Mucosa of descending colon (tissue), 3 donors: ENCODE measurements at regions not wholly inside any gene's neighbourhood (a gene's known extent, or its start where the extent isn't known, plus 50 kb on each side); places are given as distances from the start of the nearest gene placed in this dataset.

Experiments used
- ATAC-seq: fragments of 200-7000 bp; cut with Tn5 transposase; one replicate; pipeline ENCODE4 v1.9.1; 2020; ENCODE audit warnings: mild to moderate bottlenecking, moderate library complexity
- DNase-seq, 3 donors: peaks; one replicate each; pipeline ENCODE4 v3.0.0-alpha.2; 2020
- H3K36me3 ChIP-seq: fragments of 200-600 bp; one replicate; pipeline ENCODE4 v1.8.0; 2021; ENCODE audit warnings: low read depth, mild to moderate bottlenecking
- H3K4me1 ChIP-seq: fragments of 200-600 bp; one replicate; pipeline ENCODE4 v1.8.0; 2021; ENCODE audit warnings: low read depth, mild to moderate bottlenecking
- H3K4me3 ChIP-seq: fragments of 200-600 bp; one replicate; pipeline ENCODE4 v1.8.0; 2021; ENCODE audit warnings: mild to moderate bottlenecking
- H3K9me3 ChIP-seq: fragments of 200-600 bp; one replicate; pipeline ENCODE4 v1.8.0; 2021; ENCODE audit warnings: mild to moderate bottlenecking
- CTCF ChIP-seq: fragments of 200-600 bp; IDR thresholded peaks from one replicate; pipeline ENCODE4 v1.8.0; 2022; ENCODE audit warnings: antibody characterized with exemption, mild to moderate bottlenecking
- intact Hi-C, 2 donors: fragments of 100-400 bp; cut with DNase I in 1 of 2; cut with micrococcal nuclease in 1 of 2; formaldehyde crosslinking; loops; one replicate each; pipeline versions ENCODE4 v1.11.0 to v1.11.1; 2022; cut with DNase I, micrococcal nuclease
- donor health status: DM: no; HTN: no; CAD: no; lungs with moderate emphysema.
- donor health status: DM: no; HTN: no; CAD: no.
- donor health status: DM: no; HTN: yes; CAD: no.

DNA sequence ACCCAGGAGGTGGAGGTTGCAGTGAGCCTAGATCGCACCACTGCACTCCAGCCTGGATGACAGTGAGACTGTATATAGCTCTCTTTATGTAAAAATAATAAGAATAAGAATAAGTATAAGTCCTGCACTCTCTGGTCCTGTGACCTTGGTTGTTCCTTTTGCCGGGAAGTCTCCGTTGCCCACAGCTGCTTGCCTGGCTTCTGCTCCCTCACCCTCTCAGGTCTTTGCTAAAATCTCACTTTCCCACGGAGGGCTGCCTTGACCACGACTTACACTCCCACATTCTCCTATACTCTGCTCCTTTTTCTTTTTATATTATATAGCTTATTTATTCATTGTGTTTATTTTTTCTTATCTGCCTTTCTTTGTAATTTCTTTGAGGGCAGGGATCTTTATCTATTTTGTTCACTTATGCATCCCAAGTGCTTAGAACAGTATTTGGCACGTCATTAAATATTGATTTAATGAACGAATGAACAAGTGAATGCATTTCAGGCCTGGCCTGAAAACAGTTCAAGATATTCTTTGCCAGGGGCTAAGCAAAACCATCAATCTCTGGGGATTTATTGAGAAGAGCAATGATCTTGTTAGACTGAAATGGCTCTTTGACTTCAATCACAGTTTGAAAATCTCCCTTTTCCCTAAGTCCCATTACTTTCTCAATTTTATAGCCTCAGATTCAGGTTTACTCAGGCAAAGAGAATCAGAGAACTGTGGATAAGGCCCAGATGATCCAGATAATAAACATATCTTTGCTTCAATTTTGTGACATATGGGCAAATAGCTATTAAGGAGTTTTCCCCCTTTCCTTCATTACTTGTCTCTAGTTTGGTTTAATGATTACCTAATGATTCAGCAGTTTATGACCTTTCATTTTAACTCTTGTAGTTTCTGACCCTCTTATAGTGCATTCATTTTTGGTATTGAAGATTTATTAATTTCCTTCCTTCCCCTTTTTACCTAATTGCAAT is 60.8 kb upstream of the TMC1 start:
- H3K4me1 ChIP-seq, result no peaks in the 10 kb centered on the region
- intact Hi-C loops, result no loop called here
- DNase-seq (no peak), ATAC-seq (no peak)
- no peak overlapping the region for H3K4me3 ChIP-seq
- H3K9me3 ChIP-seq, result no peaks in the 10 kb centered on the region
- TF ChIP-seq CTCF, result no peak
- no peaks in the 10 kb centered on the region for H3K36me3 ChIP-seq

DNA sequence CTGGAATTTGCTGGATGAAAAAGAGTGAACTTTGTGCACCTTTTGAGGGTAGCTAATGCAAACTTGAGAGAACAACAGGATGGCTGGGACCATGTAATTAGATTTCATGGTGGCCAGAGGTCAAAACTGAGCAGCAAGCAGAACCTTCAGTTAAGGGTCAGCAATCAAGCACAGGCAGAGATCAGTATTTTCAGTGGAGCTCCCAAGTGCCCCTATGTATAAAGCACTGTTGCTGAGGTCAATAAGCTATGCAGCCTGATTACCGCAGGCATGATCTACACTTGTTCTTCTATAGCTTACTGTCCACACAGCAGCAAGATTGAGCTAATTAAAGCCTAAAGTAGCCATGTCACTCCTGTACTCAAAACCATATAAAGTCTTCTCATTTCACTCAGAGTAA is 62.1 kb upstream of the TMC1 start:
- Histone ChIP-seq H3K36me3 (no peaks in the 10 kb centered on the region), H3K9me3 (no peaks in the 10 kb centered on the region), H3K4me1 (no peaks in the 10 kb centered on the region), H3K4me3 (no peak overlapping the region)
- ATAC-seq, result no peak
- TF ChIP-seq CTCF, result no peak
- intact Hi-C loops, result no loop called here
- DNase-seq, result no peak

DNA sequence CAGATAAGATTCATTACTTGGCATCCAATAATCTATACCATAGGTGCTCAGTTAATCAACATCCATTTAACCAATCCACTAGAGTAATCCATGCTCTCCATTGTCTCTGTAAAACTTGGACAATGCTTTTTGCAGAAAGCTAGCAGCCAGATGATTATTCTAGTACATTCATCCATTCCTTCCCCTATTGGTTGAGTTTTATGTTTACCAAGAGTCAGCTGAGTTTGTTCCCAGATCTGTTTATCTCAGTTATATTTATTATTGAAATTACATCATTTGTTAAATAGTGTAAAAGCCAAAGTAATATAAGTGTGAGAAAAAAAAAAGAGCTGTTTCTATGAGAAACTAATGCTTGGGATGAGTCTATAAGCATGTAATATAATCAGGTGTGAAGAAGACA is 63.3 kb upstream of the TMC1 start:
- intact Hi-C loops, result no loop called here
- H3K4me1 ChIP-seq, result no peaks in the 10 kb centered on the region
- no peak for ATAC-seq

GRCh38 chr9:72457366-72457765 is 64.0 kb upstream of the TMC1 start:
- no peaks in the 10 kb centered on the region for H3K4me1 ChIP-seq
- no peaks in the 10 kb centered on the region for H3K9me3 ChIP-seq
- ATAC-seq (no peak), DNase-seq (no peak)
- intact Hi-C loops, result no loop called here
- no peaks in the 10 kb centered on the region for H3K36me3 ChIP-seq
- no peak for TF ChIP-seq CTCF
- H3K4me3 ChIP-seq, result no peak overlapping the region

More for the DNA sequence above, 63.3 kb upstream of the TMC1 start:
- no peak for DNase-seq
- no peak overlapping the region for H3K4me3 ChIP-seq
- no peaks in the 10 kb centered on the region for H3K36me3 ChIP-seq
- TF ChIP-seq CTCF, result no peak
- H3K9me3 ChIP-seq, result no peaks in the 10 kb centered on the region

- no peaks in the 10 kb centered on the region for H3K36me3 ChIP-seq
- no peaks in the 10 kb centered on the region for H3K9me3 ChIP-seq
- intact Hi-C loops, result no loop called here
- H3K4me3 ChIP-seq, result no peak overlapping the region
- TF ChIP-seq CTCF, result no peak
- no peaks in the 10 kb centered on the region for H3K4me1 ChIP-seq
- ATAC-seq, result no peak
- no peak for DNase-seq
Measured at GRCh38 chr9:72454871-72455491, 66.4 kb upstream of the TMC1 start.
